IPS DF 6.9 (cell line): ENCODE measurements at regions not wholly inside any gene's neighbourhood (a gene's known extent, or its start where the extent isn't known, plus 50 kb on each side); places are given as distances from the start of the nearest gene placed in this dataset.
"Not testable (repeated sequence)": the region's sequence is repeated elsewhere in the genome, so short reads cannot be mapped to it uniquely, and the experiment has no call there.

Source experiments
- DNase-seq: peaks from one replicate; pipeline ENCODE4 v3.0.0-alpha.2; 2013; ENCODE audit warnings: low read depth, low spot score
- H3K27ac ChIP-seq: one replicate; pipeline ENCODE4 v1.5.1; 2013; ENCODE audit warnings: low read length, control low read depth
- H3K27me3 ChIP-seq: 2 replicates; pipeline ENCODE4 v1.6.1; 2013; ENCODE audit warnings: mild to moderate bottlenecking, low read length; ENCODE audit not compliant: control insufficient read depth, insufficient read depth
- H3K36me3 ChIP-seq: 2 replicates; pipeline ENCODE4 v1.6.1; 2013; ENCODE audit warnings: low read length; ENCODE audit not compliant: control insufficient read depth, insufficient read depth
- H3K4me1 ChIP-seq: 2 replicates; pipeline ENCODE4 v1.6.1; 2013; ENCODE audit warnings: low read length; ENCODE audit not compliant: control insufficient read depth, insufficient read depth
- H3K4me3 ChIP-seq: 2 replicates; pipeline ENCODE4 v1.5.1; 2013; ENCODE audit warnings: mild to moderate bottlenecking, low read length
- H3K9me3 ChIP-seq: 2 replicates; pipeline ENCODE4 v1.6.1; 2013; ENCODE audit warnings: low read length, inconsistent platforms; ENCODE audit not compliant: control insufficient read depth, insufficient read depth
- WGBS: extraction: QIAGEN DNeasy Blood & Tissue Kit; methylation state at CpG from one replicate; pipeline ENCODE4 v1.1.7; 2013; ENCODE audit warnings: mixed read lengths, missing lambda C conversion rate; ENCODE audit not compliant: insufficient read length, insufficient coverage; 5-methylcytosine and 5-hydroxymethylcytosine counted together

DNA sequence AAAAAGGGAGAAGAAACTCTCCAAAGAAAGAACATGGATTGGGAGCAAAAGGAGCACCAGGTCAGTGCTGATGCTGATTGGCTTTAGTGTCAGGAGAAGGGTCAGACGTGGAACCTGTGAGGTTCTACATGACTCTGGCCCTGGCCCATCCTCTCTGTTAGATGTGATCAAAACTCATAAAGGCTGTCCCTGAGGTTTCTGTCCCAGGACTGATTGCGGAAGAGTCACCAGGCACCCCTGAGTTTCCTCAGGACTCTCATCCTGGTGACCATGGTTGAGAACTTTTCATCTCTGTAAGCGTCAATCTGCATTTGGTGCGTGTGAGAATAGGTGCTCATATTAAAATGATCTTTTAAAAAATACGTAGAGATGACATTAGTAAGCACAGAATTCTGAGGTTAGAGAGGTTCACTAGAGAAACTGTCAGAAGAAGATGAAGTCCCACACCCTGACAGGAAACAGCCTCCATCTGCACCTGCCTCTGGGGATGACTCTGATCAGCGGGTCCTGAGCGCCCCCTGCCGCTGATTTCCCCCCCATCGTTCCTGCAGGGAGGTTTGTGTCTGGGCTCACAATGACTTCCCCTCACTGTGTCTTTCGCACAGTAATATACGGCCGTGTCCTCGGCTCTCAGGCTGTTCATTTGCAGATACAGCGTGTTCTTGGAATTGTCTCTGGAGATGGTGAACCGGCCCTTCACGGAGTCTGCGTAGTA lies 741.8 kb downstream of the TMEM121 start:
- Histone ChIP-seq H3K4me3 (no peak overlapping the region), H3K9me3 (peaks cover 7% of the 10 kb centered on the region), H3K36me3 (no peaks in the 10 kb centered on the region), H3K4me1 (no peaks in the 10 kb centered on the region), H3K27ac (no peak overlapping the region), H3K27me3 (no peaks in the 10 kb centered on the region)
- no CpG with 5 or more reads among the region's 17 CpGs for WGBS
- DNase-seq = no peak

DNA sequence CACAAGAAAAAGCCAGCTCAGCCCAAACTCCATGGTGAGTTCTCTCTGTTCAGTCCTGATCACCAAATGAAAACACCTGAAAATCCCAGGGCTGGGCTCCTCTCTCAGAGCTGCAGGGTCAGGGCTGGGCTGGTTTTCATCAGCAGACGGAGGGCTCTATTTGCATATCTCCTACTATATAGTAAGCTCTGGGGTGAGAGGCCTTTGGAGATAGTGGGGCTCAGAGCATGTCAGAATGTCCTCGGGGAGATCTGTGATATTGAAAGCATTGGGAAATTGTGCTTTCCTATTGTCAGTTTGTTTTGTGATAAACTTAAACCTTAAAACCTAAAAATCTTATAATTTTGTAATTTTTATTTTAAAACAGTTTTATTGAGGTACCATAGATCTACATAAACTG lies 742.6 kb downstream of the TMEM121 start:
- WGBS = no CpG with 5 or more reads among the region's 2 CpGs
- no peak overlapping the region for H3K27ac ChIP-seq
- H3K27me3 ChIP-seq = no peaks in the 10 kb centered on the region
- no peaks in the 10 kb centered on the region for H3K4me1 ChIP-seq
- no peak for DNase-seq
- peaks cover 7% of the 10 kb centered on the region for H3K9me3 ChIP-seq
- no peaks in the 10 kb centered on the region for H3K36me3 ChIP-seq
- H3K4me3 ChIP-seq = no peak overlapping the region

DNA sequence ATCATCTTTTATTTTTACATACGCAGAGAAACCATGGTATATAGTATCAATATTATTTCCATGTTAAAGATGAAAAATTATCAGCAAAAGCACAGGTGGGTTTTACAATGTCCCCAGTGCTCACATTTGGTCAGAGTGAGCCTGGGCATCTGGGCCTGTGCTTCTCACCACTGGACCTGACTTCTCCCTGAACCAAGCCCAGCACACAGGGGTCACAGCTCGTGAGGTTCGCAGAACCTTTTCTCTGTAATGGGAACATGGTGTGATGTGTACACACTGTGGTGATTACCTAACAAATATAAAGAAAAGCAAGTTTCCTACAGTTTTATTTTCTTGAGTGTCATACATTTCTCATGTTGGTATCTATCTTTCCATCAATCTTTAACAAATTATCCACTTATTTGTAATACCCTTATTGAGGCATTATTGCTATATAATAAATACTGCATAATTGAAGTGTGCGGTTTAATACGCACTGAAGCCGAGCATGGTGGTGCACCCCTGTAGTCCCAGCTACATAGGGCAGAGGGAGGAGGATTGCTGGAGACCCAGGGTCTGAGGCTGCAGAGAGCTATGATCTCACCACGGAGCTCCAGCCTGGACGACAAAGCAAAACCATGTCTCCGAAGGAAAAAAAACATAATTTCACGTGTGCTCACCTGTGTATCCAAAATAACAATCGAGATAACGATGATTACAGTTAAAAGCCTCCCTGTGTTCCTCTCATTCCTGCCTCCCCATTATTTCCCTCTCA lies 743.2 kb downstream of the TMEM121 start:
- H3K27ac ChIP-seq = no peak overlapping the region
- no peaks in the 10 kb centered on the region for H3K4me1 ChIP-seq
- no peak for DNase-seq
- H3K36me3 ChIP-seq = no peaks in the 10 kb centered on the region
- WGBS = no CpG with 5 or more reads among the region's 12 CpGs
- no peaks in the 10 kb centered on the region for H3K27me3 ChIP-seq
- peaks cover 4% of the 10 kb centered on the region for H3K9me3 ChIP-seq
- no peak overlapping the region for H3K4me3 ChIP-seq

DNA sequence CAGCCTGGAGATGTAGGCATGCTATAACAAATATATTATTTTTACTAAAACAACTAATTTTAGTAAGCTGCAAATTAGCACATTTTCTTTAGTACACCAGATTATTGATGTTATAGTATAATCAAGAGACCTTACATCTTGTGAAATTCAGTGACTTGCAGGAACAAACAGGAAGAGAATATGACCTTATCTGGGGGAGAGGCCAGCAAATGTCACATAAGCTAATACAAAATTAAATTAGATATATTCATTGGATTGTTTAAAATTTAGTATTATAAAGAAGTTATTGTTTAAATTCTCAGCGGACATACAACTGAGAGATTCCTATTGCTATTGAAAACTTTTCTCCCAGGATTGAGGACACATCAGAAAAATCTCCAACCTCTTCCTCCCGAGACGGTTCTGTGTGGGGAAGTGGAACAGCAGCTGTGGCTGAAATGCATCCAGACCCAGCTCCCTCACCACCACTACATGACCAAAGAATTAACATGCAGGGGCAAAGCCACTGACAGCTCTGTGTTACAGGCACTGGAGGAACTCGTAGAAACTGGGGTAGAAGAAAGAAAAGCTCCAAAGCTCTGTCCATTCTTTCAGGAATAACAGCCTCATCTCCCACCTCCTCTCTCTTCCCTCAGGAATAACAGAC lies 744.2 kb downstream of the TMEM121 start:
- no CpG with 5 or more reads among the region's 4 CpGs for WGBS
- DNase-seq, H3K36me3 ChIP-seq, H3K4me3 ChIP-seq, H3K27me3 ChIP-seq, H3K27ac ChIP-seq, H3K9me3 ChIP-seq, H3K4me1 ChIP-seq: not testable (repeated sequence)

DNA sequence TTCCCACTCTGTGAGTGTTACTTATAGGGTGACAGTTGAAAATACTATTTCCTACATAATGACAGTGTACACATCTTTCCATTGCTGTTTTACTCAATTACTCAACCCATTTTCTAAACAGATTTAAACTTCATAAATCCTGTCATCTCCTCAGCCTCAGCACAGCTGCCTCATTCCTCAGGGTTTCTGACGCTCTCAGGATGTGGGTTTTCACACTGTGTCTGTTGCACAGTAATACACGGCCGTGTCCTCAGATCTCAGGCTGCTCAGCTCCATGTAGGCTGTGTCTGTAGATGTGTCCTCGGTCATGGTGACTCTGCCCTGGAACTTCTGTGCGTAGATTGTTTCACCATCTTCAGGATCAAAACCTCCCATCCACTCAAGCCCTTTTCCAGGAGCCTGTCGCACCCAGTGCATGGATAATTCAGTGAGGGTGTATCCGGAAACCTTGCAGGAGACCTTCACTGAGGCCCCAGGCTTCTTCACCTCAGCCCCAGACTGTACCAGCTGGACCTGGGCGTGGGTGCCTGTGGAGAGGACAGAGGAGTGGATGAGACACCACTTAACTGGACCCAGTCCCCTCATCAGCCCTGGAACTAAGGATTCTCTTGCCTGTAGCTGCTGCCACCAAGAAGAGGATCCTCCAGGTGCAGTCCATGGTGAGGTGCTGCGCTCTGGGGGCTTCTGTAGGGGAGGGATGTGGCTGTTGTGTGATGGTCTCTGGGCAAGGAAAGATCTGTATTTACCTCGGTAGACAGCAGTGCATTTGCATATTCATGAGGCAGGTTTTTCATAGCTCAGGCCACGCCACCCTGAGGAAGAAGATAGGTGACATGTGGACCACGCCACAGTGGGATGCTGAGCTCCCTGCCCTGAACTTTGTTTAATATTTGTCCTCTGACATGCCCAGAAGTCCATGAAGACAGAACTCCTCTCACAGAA lies 750.2 kb downstream of the TMEM121 start:
- H3K4me3 ChIP-seq = no peak overlapping the region; the same call in 1 of the 2 replicates

DNA sequence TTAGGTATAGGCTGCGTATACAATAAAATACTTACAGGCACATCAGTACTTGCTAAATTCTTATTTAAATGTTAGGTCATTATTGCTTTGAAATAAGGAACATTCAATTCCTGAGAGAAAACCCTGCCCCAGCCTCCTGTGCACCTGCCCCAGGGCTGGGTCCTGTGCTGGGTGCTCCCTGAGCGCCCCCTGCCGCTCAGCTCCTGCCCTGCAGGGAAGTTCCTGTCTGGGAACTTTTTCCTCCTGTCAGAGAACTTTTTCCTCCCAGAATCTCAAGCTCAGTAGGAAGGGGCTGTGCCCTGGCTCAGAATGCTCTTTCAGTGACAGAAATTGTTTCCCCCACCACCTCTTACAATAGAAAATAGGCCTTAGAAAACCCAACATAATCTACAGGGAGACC lies 751.1 kb downstream of the TMEM121 start:
- Histone ChIP-seq H3K4me3 (no peak overlapping the region), H3K4me1 (no peaks in the 10 kb centered on the region), H3K36me3 (no peaks in the 10 kb centered on the region), H3K9me3 (peaks cover 11% of the 10 kb centered on the region), H3K27me3 (no peaks in the 10 kb centered on the region), H3K27ac (no peak overlapping the region)
- DNase-seq = no peak
- WGBS = no CpG with 5 or more reads among the region's 3 CpGs

More for the DNA sequence above, 750.2 kb downstream of the TMEM121 start:
- Histone ChIP-seq H3K36me3 (no peaks in the 10 kb centered on the region), H3K27ac (no peak overlapping the region), H3K4me1 (no peaks in the 10 kb centered on the region), H3K9me3 (peaks cover 10% of the 10 kb centered on the region), H3K27me3 (no peaks in the 10 kb centered on the region)
- DNase-seq = no peak
- WGBS = no CpG with 5 or more reads among the region's 12 CpGs

DNA sequence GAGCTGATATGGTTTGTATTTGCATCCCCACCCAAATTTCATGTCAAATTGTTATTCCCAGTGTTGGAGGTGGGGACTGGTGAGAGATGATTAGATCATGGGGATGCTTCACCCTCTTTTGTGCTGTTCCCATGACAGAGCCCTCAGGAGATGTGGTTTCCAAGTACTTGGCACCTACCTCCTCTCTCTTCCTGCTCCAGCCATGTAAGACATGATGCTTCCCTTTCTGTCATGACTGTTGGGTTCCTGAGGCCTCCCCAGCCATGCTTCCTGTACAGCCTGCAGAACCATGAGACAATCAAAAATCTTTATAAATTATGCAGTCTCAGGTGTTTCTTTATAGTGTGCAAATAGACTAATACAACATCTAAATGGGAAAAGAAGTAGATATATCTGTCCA lies 754.5 kb downstream of the TMEM121 start:
- DNase-seq = no peak
- Histone ChIP-seq H3K36me3 (no peaks in the 10 kb centered on the region), H3K9me3 (peaks cover 12% of the 10 kb centered on the region), H3K4me3 (no peak overlapping the region), H3K27me3 (no peaks in the 10 kb centered on the region), H3K4me1 (no peaks in the 10 kb centered on the region), H3K27ac (no peak overlapping the region)

DNA sequence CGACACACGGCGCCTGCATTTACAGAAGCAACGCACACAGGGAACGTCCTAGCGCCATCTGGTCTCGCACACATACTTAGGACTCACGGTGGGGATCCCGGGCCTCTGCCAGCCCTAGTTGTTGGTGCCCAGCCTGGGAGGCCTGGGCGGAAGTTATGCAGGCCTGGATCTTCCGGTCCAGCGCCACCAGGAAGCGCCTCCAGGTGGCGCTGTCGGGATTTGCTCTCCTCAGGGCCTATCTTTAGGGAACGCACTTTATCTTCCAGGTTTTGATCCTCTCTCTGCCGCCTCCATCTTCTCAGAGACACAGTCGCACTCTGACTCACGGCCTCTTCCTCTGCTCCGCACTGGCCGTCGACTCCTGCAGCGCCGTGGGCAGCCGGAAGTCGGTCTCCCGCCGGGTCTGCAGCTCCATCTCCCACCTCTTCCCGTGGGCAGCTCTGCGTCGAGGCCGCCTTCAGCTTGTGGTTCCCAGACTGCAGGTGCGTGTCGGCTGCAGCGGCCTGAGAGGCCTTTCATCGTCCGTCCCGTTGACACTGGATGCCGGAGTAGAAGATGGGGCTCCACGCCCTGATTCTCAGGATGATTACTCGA lies 760.4 kb downstream of the TMEM121 start:
- Histone ChIP-seq H3K9me3 (peaks cover 8% of the 10 kb centered on the region), H3K4me3 (no peak overlapping the region), H3K36me3 (no peaks in the 10 kb centered on the region), H3K4me1 (no peaks in the 10 kb centered on the region), H3K27ac (no peak overlapping the region), H3K27me3 (no peaks in the 10 kb centered on the region)
- WGBS = no CpG with 5 or more reads among the region's 41 CpGs
- DNase-seq = no peak

DNA sequence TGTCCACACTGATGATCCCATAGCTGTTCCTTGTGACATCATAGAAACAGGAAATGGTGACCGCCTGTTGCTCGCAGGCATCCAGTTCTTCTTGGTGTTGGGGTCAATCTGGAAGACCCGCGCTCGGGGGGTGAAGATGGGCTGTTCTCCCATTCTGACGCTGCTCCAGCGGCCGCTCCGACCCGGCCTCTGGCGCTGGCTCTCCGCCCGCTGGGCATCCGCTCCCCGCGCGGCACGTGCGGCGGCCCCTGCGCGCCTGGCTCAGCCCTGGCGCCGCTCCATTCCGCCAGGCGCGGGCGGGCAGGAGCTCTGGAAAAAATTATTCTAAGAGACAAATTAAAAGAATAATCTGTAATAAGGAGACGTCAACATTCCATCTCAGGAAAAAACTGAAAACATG lies 761.1 kb downstream of the TMEM121 start:
- H3K27ac ChIP-seq = no peak overlapping the region
- DNase-seq = no peak
- H3K4me3 ChIP-seq = no peak overlapping the region
- H3K4me1 ChIP-seq = no peaks in the 10 kb centered on the region
- peaks cover 7% of the 10 kb centered on the region for H3K9me3 ChIP-seq
- H3K27me3 ChIP-seq = no peaks in the 10 kb centered on the region
- H3K36me3 ChIP-seq = no peaks in the 10 kb centered on the region
- no CpG with 5 or more reads among the region's 29 CpGs for WGBS

DNA sequence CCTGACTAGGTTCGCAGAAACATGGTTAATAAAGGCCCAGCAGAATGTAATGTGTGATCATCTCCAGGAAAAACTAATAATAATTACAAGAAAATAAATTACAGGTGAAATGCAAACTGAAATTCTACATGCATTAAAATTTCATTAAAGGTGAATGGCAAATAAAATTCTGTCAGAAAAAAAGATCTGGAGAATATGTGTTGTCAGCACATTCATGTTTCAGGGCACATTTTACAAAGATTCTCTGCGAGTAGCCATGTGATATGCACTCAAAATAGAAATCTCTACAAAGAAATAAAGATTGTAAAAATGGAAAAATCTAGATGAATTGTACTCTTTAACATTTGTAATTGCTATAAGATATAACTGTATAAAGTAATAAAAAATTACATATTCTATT lies 765.2 kb downstream of the TMEM121 start:
- Histone ChIP-seq H3K36me3 (no peaks in the 10 kb centered on the region), H3K4me1 (no peaks in the 10 kb centered on the region), H3K9me3 (peaks cover 5% of the 10 kb centered on the region), H3K4me3 (no peak overlapping the region), H3K27ac (no peak overlapping the region), H3K27me3 (no peaks in the 10 kb centered on the region)
- WGBS = no CpG with 5 or more reads among the region's 2 CpGs
- no peak for DNase-seq
